ENCODE measurements at regions not wholly inside any gene's neighbourhood (a gene's known extent, or its start where the extent isn't known, plus 50 kb on each side); places are given as distances from the start of the nearest gene placed in this dataset.

- TF ChIP-seq, protein P1, sequence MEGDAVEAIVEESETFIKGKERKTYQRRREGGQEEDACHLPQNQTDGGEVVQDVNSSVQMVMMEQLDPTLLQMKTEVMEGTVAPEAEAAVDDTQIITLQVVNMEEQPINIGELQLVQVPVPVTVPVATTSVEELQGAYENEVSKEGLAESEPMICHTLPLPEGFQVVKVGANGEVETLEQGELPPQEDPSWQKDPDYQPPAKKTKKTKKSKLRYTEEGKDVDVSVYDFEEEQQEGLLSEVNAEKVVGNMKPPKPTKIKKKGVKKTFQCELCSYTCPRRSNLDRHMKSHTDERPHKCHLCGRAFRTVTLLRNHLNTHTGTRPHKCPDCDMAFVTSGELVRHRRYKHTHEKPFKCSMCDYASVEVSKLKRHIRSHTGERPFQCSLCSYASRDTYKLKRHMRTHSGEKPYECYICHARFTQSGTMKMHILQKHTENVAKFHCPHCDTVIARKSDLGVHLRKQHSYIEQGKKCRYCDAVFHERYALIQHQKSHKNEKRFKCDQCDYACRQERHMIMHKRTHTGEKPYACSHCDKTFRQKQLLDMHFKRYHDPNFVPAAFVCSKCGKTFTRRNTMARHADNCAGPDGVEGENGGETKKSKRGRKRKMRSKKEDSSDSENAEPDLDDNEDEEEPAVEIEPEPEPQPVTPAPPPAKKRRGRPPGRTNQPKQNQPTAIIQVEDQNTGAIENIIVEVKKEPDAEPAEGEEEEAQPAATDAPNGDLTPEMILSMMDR (IDR thresholded peaks at IDR 0.05) = no peak
- TF ChIP-seq EZH2phosphoT487 (IDR thresholded peaks at IDR 0.05) = no peak
Observed at GRCh38 chrX:81405781-81406180, 203.9 kb downstream of the SH3BGRL start.

Data from neural progenitor cell (in vitro differentiated cells).